HFFc6 (cell line): ENCODE measurements at regions not wholly inside any gene's neighbourhood (a gene's known extent, or its start where the extent isn't known, plus 50 kb on each side); places are given as distances from the start of the nearest gene placed in this dataset.

Experiments
- DNase-seq: peaks from one replicate; pipeline ENCODE4 v3.0.0-alpha.2; 2018
- H3K27ac Mint-ChIP-seq: 2 replicates; pipeline ENCODE4 v1.8.0; 2020; ENCODE audit warnings: mild to moderate bottlenecking, mixed read lengths
- H3K27me3 Mint-ChIP-seq: 2 replicates; pipeline ENCODE4 v1.8.0; 2021; ENCODE audit warnings: mild to moderate bottlenecking, moderate library complexity, mixed read lengths; ENCODE audit not compliant: insufficient read depth
- H3K36me3 Mint-ChIP-seq: 2 replicates; pipeline ENCODE4 v1.8.0; 2021; ENCODE audit warnings: low read depth, mixed read lengths
- H3K4me1 Mint-ChIP-seq: 2 replicates; pipeline ENCODE4 v1.8.0; 2020; ENCODE audit warnings: low read depth, mixed read lengths
- H3K4me3 Mint-ChIP-seq: 2 replicates; pipeline ENCODE4 v1.8.0; 2020; ENCODE audit warnings: mild to moderate bottlenecking, moderate library complexity, mixed read lengths
- H3K9me3 Mint-ChIP-seq: 2 replicates; pipeline ENCODE4 v1.8.0; 2020; ENCODE audit warnings: mild to moderate bottlenecking, mixed read lengths
- CTCF ChIP-seq: fragments of 200-600 bp; sonication (generic); IDR thresholded peaks from 2 replicates; pipeline ENCODE4 v1.5.0; 2021; ENCODE audit warnings: antibody characterized with exemption, mild to moderate bottlenecking

DNA sequence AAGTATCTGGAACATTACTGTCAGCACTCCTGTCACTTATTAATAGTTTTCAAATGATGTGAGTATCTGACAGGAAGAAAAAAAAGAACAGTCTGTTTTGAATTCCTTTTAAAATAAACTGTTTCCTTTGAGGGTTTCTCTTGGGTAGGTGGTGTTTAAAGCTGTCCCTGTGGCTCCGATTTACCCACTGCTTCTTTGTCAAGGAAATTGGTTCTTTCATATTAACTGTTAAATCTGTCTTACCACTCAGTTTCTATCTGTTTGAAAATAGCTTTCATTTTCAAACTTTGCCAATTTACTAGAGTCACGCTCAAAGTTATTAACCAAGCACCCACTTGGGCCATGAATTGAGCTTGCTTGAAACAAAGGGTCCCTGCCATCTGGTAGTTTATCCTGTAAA, 614.6 kb upstream of the NXPH2 start:
- H3K4me3 Mint-ChIP-seq, result no peak overlapping the region
- no peak for TF ChIP-seq CTCF
- no peak overlapping the region for H3K27ac Mint-ChIP-seq
- no peaks in the 10 kb centered on the region for H3K36me3 Mint-ChIP-seq
- no peak for DNase-seq
- H3K9me3 Mint-ChIP-seq, result peaks cover 32% of the 10 kb centered on the region
- H3K27me3 Mint-ChIP-seq, result no peaks in the 10 kb centered on the region
- H3K4me1 Mint-ChIP-seq, result no peaks in the 10 kb centered on the region

DNA sequence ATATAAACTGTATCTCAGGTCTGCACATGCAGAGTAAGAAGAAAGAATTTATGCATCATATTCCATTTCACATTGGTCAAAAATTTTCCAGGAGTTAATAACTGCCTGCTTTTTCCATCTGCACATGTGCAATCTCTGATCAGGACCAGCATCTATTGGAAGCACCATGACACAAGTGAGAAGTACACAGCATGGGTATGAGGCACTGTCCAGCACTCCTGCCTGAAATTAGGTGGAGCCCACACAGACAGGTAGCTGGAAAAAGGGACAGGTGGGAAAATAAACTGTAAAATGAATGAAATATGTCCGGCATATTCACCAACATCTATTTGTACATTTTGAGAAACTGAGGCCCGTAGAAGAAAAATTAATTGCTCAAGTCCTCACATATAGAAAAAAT, 609.2 kb upstream of the NXPH2 start:
- Mint-ChIP-seq H3K4me3 (no peak overlapping the region), H3K4me1 (no peaks in the 10 kb centered on the region), H3K9me3 (peaks cover 54% of the 10 kb centered on the region), H3K27me3 (no peaks in the 10 kb centered on the region), H3K27ac (no peak overlapping the region), H3K36me3 (no peaks in the 10 kb centered on the region)
- no peak for TF ChIP-seq CTCF
- no peak for DNase-seq

- Mint-ChIP-seq H3K36me3 (no peaks in the 10 kb centered on the region), H3K4me3 (no peak overlapping the region), H3K27me3 (no peaks in the 10 kb centered on the region), H3K9me3 (peaks cover 61% of the 10 kb centered on the region), H3K27ac (no peak overlapping the region), H3K4me1 (no peaks in the 10 kb centered on the region)
- no peak for TF ChIP-seq CTCF
- DNase-seq, result no peak
Observed at GRCh38 chr2:139386401-139386800, 606.2 kb upstream of the NXPH2 start.

DNA sequence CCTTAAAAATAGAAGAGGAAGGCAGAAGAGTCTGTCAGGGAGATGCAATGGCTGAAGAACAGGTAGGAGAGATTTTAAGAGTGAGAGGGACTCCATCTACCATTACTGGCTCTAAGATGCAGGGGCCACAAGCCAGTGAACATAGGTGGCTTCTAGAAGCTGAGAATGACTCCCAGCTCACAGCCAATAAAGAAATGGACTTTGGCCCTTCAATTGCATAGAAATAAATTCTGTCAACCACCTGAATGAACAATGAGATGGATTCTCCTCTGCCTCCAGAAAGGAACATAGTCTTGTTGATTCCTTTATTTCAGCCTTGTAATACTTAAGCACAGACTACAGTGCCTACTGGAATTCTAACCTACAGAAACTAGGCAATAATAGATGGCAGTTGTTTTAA, 603.3 kb upstream of the NXPH2 start:
- Mint-ChIP-seq H3K4me1 (no peaks in the 10 kb centered on the region), H3K27me3 (no peaks in the 10 kb centered on the region), H3K36me3 (no peaks in the 10 kb centered on the region), H3K27ac (no peak overlapping the region), H3K4me3 (no peak overlapping the region), H3K9me3 (peaks cover 62% of the 10 kb centered on the region)
- no peak for TF ChIP-seq CTCF
- no peak for DNase-seq

DNA sequence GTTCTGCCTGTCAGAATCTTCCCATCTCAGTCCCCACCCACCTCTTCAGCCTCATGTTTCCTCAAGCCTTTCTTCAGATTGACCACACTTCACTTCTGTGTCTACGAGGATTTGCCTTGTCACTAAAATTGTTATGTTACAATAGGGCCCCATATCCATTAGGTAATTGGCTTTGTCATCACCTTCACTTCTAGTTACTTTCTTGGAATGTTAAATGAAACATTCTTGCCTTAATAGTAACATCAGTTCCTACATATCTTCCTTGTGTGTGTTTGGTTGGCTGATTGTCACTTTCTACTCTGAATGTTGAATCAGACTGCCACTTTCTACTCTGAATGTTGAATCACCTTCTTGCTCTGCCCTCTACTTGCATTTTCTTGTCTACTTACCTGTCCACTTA, 599.9 kb upstream of the NXPH2 start:
- no peaks in the 10 kb centered on the region for H3K4me1 Mint-ChIP-seq
- peaks cover 64% of the 10 kb centered on the region for H3K9me3 Mint-ChIP-seq
- TF ChIP-seq CTCF, result no peak
- no peak for DNase-seq
- no peak overlapping the region for H3K27ac Mint-ChIP-seq
- no peaks in the 10 kb centered on the region for H3K27me3 Mint-ChIP-seq
- H3K36me3 Mint-ChIP-seq, result no peaks in the 10 kb centered on the region
- no peak overlapping the region for H3K4me3 Mint-ChIP-seq

DNA sequence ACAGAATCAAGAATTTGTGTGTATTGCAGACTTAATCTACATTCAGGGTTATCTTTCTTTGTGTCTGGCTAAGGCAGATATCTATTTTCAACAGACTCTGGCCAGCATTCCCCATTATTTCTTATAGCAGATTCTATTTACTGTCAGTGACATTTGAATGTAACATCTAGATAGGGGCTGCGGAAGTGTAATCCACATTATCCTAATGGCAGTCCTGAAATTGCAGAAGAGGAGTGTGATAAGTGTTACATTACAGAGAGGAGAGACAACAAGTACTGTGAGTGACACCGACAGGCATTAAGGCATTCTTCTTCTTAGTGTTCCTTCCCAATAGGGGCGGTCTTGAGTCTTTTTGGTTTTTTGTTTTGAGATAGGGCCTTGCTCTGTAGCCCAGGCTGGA, 598.2 kb upstream of the NXPH2 start:
- DNase-seq, result no peak
- no peak overlapping the region for H3K27ac Mint-ChIP-seq
- H3K27me3 Mint-ChIP-seq, result no peaks in the 10 kb centered on the region
- no peaks in the 10 kb centered on the region for H3K36me3 Mint-ChIP-seq
- no peaks in the 10 kb centered on the region for H3K4me1 Mint-ChIP-seq
- no peak for TF ChIP-seq CTCF
- peaks cover 61% of the 10 kb centered on the region for H3K9me3 Mint-ChIP-seq
- no peak overlapping the region for H3K4me3 Mint-ChIP-seq
